ENCODE measurements at regions not wholly inside any gene's neighbourhood (a gene's known extent, or its start where the extent isn't known, plus 50 kb on each side); places are given as distances from the start of the nearest gene placed in this dataset.

DNA sequence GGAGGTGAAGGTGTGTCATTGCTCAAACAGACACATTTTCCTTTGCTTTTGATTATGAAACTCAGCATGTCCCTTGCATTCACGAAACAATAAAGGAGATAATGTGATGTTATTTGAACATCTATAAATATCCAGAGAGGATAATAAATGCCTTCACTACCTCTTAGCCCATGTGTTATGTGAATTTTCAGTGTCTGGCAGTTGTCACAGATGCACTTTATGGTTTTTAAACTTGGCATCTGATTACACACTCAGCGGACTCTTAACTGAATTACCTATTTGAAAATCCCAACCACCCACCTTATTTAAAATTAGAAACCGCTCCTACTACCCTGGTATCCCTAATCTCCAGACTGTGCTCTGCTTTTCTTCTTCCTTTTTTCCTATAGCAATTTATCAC, 254.2 kb downstream of the COG6 start:
- DNase-seq (ENCODE audit: low read depth, low spot score): no peak
- TF ChIP-seq, protein P1, sequence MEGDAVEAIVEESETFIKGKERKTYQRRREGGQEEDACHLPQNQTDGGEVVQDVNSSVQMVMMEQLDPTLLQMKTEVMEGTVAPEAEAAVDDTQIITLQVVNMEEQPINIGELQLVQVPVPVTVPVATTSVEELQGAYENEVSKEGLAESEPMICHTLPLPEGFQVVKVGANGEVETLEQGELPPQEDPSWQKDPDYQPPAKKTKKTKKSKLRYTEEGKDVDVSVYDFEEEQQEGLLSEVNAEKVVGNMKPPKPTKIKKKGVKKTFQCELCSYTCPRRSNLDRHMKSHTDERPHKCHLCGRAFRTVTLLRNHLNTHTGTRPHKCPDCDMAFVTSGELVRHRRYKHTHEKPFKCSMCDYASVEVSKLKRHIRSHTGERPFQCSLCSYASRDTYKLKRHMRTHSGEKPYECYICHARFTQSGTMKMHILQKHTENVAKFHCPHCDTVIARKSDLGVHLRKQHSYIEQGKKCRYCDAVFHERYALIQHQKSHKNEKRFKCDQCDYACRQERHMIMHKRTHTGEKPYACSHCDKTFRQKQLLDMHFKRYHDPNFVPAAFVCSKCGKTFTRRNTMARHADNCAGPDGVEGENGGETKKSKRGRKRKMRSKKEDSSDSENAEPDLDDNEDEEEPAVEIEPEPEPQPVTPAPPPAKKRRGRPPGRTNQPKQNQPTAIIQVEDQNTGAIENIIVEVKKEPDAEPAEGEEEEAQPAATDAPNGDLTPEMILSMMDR (IDR thresholded peaks at IDR 0.05; ENCODE audit: insufficient read depth, low read length, missing control alignments): no peak
- no peak overlapping the region for H3K4me3 ChIP-seq (ENCODE audit: low read depth, low read length)
- ChIA-PET CTCF (no interaction called here), POLR2A (no interaction called here)

DNA sequence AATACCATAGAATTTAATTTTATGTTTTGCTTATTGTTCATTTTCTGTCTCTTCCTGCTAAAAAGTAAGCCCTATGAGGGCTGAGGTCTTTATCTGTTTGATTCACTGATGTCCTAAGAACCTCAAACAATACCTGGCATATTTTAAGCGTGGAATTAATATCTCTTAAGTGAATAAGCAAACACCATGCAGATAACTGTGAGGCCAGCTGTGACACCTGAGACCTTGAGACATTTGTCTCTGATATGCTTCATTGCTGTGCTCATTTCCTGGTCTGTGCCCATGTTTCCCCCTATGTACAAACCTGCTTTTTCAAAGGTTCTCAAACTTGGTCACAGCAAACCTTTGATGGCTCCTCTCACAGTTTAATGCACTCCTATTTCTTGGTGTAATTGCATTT, 254.6 kb downstream of the COG6 start:
- TF ChIP-seq, protein P1 (IDR thresholded peaks at IDR 0.05; ENCODE audit: insufficient read depth, low read length, missing control alignments): no peak
- CTCF ChIA-PET: no interaction called here

DNA sequence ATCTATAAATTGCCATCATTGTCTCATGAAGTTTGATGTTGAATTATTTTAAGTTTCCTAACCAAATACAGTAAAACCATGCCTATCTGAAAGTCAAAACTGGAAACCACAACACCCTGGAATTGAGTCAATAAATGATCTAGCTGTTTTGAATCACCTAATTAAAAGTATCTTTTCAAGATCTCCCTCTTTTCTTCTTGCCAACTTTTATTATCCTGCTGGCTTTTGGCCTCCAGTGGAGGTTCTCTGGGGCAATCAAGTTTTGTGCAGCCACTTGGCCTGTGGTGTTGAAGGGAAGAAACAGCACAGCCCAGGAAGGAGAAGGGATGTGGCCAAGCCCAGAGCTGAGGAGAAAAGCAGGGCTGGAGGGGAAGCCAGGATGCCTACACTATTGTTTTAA, 255.4 kb downstream of the COG6 start:
- POLR2A ChIA-PET: no interaction called here
- no peak overlapping the region for H3K4me3 ChIP-seq (ENCODE audit: low read depth, low read length)
- DNase-seq (ENCODE audit: low read depth, low spot score): no peak
- TF ChIP-seq, protein P1 (IDR thresholded peaks at IDR 0.05; ENCODE audit: insufficient read depth, low read length, missing control alignments): no peak
- CTCF ChIA-PET: interaction anchor here (1.2 kb wide), 1 partner anchor 131 kb away, joined by 3 read pairs; no protein-coding TSS in a partner anchor

More for the DNA sequence above, 254.6 kb downstream of the COG6 start:
- POLR2A ChIA-PET: no interaction called here
- H3K4me3 ChIP-seq (ENCODE audit: low read depth, low read length): no peak overlapping the region
- DNase-seq (ENCODE audit: low read depth, low spot score): no peak

DNA sequence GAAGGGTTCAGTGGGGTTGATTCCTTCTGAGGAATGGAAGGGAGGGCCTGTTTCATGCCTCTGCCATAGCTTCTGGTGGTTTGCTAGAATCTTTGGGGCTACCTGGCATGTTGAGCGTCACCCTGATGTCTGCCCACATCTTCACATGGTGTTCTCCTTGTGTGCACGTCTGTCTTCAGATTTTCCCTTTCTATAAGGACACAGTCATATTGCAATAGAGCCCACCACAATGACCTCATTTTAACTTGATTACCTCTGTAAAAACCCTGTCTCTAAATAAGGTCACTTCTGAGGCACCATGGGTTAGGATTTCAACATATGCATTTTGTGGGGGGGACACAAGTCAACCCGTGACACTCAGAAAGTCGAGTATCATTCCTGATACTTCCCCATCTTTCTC, 257.9 kb downstream of the COG6 start:
- CTCF ChIA-PET: no interaction called here
- POLR2A ChIA-PET: no interaction called here
- no peak overlapping the region for H3K4me3 ChIP-seq (ENCODE audit: low read depth, low read length)
- TF ChIP-seq, protein P1 (IDR thresholded peaks at IDR 0.05; ENCODE audit: insufficient read depth, low read length, missing control alignments): no peak
- no peak for DNase-seq (ENCODE audit: low read depth, low spot score)

DNA sequence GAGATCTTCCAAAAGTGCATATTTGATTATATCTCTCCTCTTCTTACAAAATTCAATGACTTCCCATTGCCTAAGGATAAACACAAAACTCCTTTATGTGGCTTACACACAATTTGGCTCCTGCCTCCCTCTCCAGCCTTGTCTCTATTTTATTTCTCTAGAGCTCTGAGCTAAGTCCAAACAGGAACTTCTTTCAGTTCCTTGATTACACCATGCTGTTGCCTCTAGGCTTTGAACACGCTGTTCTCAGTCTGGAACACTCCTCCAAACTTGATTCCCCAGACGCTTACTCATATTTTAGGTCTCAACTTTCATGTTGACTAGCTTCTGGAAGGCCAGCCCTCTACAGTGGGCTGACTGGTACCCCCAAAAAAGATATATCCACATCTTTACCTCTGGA, 258.5 kb downstream of the COG6 start:
- no peak overlapping the region for H3K4me3 ChIP-seq (ENCODE audit: low read depth, low read length)
- TF ChIP-seq, protein P1 (IDR thresholded peaks at IDR 0.05; ENCODE audit: insufficient read depth, low read length, missing control alignments): no peak
- ChIA-PET CTCF (interaction anchor here (1.2 kb wide), 1 partner anchor 28 kb away, joined by 3 read pairs; no protein-coding TSS in a partner anchor), POLR2A (no interaction called here)
- DNase-seq (ENCODE audit: low read depth, low spot score): no peak

DNA sequence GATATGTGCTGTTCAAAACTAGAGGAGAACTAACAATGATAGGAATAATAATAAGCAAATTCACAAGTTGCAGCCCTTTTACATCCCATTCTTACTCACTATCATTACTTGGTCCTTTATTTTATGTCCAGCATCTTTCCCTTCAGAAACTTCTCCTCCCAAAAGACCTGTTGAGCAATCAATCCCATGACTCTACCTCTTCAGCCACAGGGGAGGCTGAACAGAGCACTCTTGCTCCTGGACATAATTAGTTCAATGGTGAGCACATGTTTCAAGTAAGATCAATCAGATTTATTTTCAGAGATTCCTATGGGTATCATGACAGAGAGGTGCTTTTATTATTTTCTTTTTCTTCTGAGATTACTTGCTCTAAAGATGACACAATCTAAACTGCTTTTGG, 260.0 kb downstream of the COG6 start:
- POLR2A ChIA-PET: no interaction called here
- CTCF ChIA-PET: no interaction called here
- no peak for DNase-seq (ENCODE audit: low read depth, low spot score)
- TF ChIP-seq, protein P1 (IDR thresholded peaks at IDR 0.05; ENCODE audit: insufficient read depth, low read length, missing control alignments): no peak
- no peak overlapping the region for H3K4me3 ChIP-seq (ENCODE audit: low read depth, low read length)
